T47D (cell line): ENCODE measurements at regions not wholly inside any gene's neighbourhood (a gene's known extent, or its start where the extent isn't known, plus 50 kb on each side); places are given as distances from the start of the nearest gene placed in this dataset.
A peak's percentile ranks its signal among the peaks of the same experiment; 100 is the strongest.

ENCODE experiments used
- DNase-seq, 2 experiments: peaks; one replicate each; pipeline versions ENCODE4 v3.0.0 to v3.0.0-alpha.2; 2011 to 2012; ENCODE audit warnings: low read depth in 1 of 2, low spot score in 1 of 2
- JUND ChIP-seq: IDR thresholded peaks from 2 replicates; pipeline ENCODE4 v1.6.1; 2012; ENCODE audit warnings: low read depth
- in situ Hi-C: cut with HindIII; loops from 2 replicates; pipeline ENCODE4 v1.10.0; 2016; ENCODE audit warnings: low sequenced_read_pairs, low pct_unique_long_range_greater_than_20kb

DNA sequence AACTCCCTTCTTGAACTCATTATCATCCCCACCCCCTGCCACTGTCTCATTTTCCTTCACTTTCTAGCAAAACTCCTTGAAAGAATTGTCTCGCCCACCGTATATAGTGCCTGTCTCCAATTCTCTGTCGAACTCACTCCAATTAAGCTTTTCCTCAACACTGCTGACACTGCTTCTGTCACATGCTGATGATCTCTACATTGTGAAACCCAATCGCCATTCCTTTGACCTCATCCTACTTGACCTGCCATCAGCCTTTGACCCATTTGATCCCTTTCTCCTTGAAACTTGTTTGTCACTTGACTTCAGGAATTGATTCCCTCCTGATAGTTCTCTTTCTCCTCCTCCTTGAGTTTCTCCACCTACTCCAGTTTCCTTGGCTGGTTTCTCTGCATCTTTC, 54.8 kb downstream of the CCDC71L start:
- no peak for TF ChIP-seq JUND
- DNase-seq: no peak
- in situ Hi-C loops: no loop called here

- no peak for DNase-seq
- TF ChIP-seq JUND: no peak
- in situ Hi-C loops: no loop called here
Measured at GRCh38 chr7:106604971-106605370, 56.0 kb downstream of the CCDC71L start.

- in situ Hi-C loops: no loop called here
- TF ChIP-seq JUND: no peak
- DNase-seq: no peak
Measured at GRCh38 chr7:106604303-106604924, 56.5 kb downstream of the CCDC71L start.

DNA sequence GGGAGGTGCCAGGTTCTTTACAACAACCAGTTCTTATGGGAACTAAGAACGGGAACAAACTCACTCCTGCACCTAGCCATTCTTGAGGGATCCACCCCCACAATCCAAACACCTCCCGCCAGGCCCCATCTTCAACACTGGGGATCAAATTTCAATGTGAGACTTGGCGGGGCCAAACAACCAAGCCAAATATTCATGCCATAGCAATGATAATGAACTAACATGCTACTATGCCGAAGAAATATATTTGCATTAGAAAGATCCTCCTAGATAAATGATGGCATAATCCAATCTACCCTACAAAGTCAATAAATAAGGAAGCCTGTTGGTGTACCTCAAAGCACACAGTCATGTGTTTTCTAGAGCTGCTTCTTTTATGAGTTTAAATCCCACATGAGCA, 57.6 kb downstream of the CCDC71L start:
- TF ChIP-seq JUND: no peak
- in situ Hi-C loops: no loop called here
- DNase-seq: peak in 1 of 2 experiments; percentile 62

GRCh38 chr7:106602062-106602461, 58.9 kb downstream of the CCDC71L start:
- TF ChIP-seq JUND: no peak
- DNase-seq: no peak
- in situ Hi-C loops: no loop called here

- no peak for DNase-seq
- TF ChIP-seq JUND: no peak
- in situ Hi-C loops: no loop called here
Measured at GRCh38 chr7:106600569-106601373, 60.2 kb downstream of the CCDC71L start.

DNA sequence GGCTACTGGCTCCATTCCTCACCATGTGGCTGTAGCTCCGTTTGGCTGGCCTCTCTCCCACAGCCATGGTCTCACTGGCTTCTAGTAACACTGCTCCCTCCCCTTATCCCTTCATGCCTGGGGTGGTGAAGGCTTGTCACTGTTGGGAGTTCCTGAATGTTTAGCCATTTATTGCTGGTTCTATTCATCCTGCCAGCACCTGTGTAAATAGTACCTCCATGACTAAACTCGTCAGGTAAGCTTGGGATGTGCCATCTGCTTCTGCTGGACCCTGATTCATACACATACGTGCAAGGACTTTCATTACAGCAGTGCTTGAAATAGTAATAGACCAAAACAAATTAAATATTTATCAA, 61.6 kb downstream of the CCDC71L start:
- DNase-seq: no peak
- in situ Hi-C loops: no loop called here
- TF ChIP-seq JUND: no peak

DNA sequence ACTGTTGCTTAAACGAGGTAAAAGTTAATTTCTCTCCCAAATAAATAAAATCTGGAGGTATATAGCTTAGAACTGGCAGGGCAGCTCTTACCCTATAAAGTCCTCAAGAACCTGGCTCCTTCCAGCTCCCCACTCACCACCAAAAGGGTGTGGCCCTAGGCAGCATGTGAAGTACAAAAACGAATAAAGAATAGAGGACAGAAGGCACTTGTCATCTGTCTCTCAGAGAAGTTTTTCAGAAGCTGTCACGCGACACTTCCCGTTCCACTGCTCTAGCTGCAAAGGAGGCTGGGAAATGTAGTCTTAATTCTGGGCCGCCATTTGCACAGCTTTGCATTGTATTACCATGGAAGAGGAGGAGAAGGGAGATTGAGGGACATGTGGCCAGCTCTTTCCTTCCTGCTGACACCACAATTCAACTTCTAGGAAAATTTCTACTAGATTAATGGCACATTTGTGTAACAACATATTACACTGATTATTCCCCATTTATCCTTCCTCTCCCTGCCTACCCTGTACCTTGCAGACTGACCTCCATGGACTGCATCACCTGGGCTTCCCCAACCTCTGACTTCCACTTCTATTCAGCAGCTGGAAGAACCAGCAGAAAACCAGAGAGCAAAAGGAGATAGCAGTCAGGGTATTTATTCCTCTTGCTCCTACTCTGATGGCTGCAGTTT, 62.2 kb downstream of the CCDC71L start:
- DNase-seq: peak; percentile 41 to 89
- TF ChIP-seq JUND: no peak
- in situ Hi-C loops: no loop called here

- TF ChIP-seq JUND: no peak
- in situ Hi-C loops: no loop called here
Measured at GRCh38 chr7:106597751-106598546, 63.0 kb downstream of the CCDC71L start.

DNA sequence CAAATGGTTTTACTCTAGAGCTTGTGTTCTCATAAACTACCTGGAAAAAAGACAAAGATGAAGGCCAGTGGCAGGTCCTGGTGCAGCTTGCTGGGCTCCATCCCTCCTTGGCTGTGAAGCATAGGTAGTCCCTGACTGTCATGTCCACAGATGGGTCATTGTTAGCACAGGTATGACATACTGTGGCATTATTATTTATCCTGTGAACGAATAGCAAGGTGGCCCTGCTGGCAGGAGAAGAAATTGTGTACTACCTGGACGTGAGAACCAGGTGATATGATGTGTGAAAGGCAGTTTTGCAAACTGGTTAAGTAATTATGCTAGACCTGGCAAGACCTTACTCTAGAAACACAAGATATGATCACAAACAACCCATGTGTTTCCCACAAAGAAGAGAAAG, 63.9 kb downstream of the CCDC71L start:
- no peak for TF ChIP-seq JUND
- in situ Hi-C loops: no loop called here
- no peak for DNase-seq

More at GRCh38 chr7:106597751-106598546, 63.0 kb downstream of the CCDC71L start:
- no peak for DNase-seq

GRCh38 chr7:106595922-106596321, 65.0 kb downstream of the CCDC71L start:
- TF ChIP-seq JUND: no peak
- in situ Hi-C loops: no loop called here
- no peak for DNase-seq

DNA sequence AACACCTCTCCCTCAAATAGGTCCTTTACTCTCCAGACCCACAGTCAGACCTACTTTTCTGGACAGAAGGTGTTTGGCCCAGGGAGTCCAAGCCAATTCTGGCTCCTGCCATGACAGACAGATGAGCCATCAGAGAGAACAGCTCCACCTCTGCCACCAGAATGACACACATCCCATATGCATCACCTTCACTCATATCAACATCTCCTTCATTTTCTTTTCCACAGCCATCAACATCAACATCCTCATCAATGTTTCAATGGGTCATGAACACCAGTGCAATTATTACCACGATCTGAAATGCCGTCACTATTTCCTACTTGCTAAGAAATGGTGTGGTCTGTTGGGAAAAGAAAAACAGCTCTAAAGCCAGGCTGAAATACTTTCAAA, 67.9 kb downstream of the CCDC71L start:
- in situ Hi-C loops: no loop called here
- no peak for DNase-seq
- TF ChIP-seq JUND: no peak
